Transverse colon (tissue), 4 donors: ENCODE measurements at regions not wholly inside any gene's neighbourhood (a gene's known extent, or its start where the extent isn't known, plus 50 kb on each side); places are given as distances from the start of the nearest gene placed in this dataset.

Experiments
- CTCF ChIP-seq, 5 experiments: fragments of 200-600 bp in 3 of 5; fragments of 450-650 bp in 2 of 5; sonication (generic) in 3 of 5; IDR thresholded peaks; 1 replicate in 2 of 5; 2 replicates in 3 of 5; pipeline ENCODE4 v1.5.1; 2016 to 2017; ENCODE audit warnings: antibody characterized with exemption in 5 of 5, inconsistent platforms in 3 of 5, mild to moderate bottlenecking in 2 of 5, moderate library complexity in 1 of 5
- EP300 ChIP-seq: sonication (generic); formaldehyde crosslinking; IDR thresholded peaks from one replicate; pipeline ENCODE4 v1.6.1; 2017; ENCODE audit warnings: antibody characterized with exemption, low read depth
- POLR2AphosphoS5 ChIP-seq, 3 donors: sonication (generic); formaldehyde crosslinking; IDR thresholded peaks; one replicate each; pipeline ENCODE4 v1.6.1; 2016; ENCODE audit warnings: antibody characterized with exemption in 3 of 3

GRCh38 chr10:107626862-107627261 lies 462.4 kb upstream of the SORCS1 start:
- no peak for TF ChIP-seq CTCF (IDR thresholded peaks at IDR 0.05)
- no peak for TF ChIP-seq POLR2AphosphoS5 (IDR thresholded peaks at IDR 0.05)
- no peak for TF ChIP-seq EP300
